ENCODE measurements at regions not wholly inside any gene's neighbourhood (a gene's known extent, or its start where the extent isn't known, plus 50 kb on each side); places are given as distances from the start of the nearest gene placed in this dataset.

DNA sequence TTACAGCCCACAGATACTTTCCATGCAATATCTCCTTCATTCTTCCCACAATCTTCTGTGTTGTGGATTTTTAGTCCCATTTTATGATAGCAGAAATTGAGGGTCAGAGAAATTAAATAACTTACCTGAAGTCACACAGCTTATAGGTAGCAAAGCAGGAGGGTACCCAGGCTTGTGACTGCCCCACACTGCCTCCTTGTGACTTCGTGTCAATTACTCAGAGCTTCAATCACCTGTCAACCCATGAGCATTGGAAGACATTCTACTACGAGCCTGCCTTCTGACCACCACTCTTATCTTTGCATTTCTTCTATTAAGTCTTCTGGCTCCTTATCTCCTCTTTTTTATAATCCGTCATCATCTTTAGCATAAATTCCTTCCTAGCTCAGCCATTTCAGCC lies 71.6 kb upstream of the NRSN1 start:
- TF ChIP-seq, protein P1, sequence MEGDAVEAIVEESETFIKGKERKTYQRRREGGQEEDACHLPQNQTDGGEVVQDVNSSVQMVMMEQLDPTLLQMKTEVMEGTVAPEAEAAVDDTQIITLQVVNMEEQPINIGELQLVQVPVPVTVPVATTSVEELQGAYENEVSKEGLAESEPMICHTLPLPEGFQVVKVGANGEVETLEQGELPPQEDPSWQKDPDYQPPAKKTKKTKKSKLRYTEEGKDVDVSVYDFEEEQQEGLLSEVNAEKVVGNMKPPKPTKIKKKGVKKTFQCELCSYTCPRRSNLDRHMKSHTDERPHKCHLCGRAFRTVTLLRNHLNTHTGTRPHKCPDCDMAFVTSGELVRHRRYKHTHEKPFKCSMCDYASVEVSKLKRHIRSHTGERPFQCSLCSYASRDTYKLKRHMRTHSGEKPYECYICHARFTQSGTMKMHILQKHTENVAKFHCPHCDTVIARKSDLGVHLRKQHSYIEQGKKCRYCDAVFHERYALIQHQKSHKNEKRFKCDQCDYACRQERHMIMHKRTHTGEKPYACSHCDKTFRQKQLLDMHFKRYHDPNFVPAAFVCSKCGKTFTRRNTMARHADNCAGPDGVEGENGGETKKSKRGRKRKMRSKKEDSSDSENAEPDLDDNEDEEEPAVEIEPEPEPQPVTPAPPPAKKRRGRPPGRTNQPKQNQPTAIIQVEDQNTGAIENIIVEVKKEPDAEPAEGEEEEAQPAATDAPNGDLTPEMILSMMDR (IDR thresholded peaks at IDR 0.05; ENCODE audit: insufficient read depth, low read depth, low read length) = no peak
- no peak for DNase-seq (ENCODE audit: low read depth)
- H3K4me3 ChIP-seq (ENCODE audit: low read depth, low read length) = no peak overlapping the region

DNA sequence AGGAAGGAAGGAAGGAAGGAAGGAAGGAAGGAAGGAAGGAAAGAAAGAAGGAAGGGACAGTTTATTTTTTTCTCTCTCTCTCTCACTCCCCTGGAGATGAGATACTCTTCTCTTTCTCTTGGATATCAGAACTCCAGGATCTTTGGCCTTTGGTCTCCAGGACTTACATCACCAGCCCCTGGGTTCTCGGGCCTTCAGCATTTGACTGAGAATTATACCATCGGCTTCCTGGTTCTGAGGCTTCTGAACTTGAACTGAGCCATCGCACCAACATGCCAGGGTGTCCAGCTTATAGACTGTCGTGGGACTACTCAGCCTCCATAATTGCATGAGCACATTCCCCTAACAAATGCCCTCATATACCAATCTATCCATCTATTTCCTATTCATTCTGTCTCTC lies 69.4 kb upstream of the NRSN1 start:
- DNase-seq (ENCODE audit: low read depth) = no peak

DNA sequence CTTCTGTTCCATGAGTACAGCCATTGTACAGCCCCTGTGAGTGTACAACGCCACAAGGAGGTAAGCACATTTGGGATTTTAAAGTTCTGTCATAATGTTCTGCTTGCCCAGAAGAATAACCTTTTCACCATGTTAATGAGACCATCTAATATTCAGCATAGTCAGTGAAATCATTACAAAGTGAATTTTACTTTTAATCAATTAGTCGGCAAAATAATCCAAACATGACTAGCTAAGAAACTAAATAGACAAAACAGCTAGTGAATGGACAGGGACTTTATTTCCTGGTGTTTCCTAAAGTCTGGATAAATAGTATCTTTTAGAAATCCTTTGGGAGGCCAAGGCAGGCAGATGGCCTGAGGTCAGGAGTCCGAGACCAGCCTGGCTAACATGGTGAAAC lies 69.0 kb upstream of the NRSN1 start:
- TF ChIP-seq, protein P1 (IDR thresholded peaks at IDR 0.05; ENCODE audit: insufficient read depth, low read depth, low read length) = no peak
- no peak for DNase-seq (ENCODE audit: low read depth)
- H3K4me3 ChIP-seq (ENCODE audit: low read depth, low read length) = no peak overlapping the region

More for the DNA sequence above, 69.4 kb upstream of the NRSN1 start:
- H3K4me3 ChIP-seq (ENCODE audit: low read depth, low read length) = no peak overlapping the region
- TF ChIP-seq, protein P1 (IDR thresholded peaks at IDR 0.05; ENCODE audit: insufficient read depth, low read depth, low read length) = no peak

DNA sequence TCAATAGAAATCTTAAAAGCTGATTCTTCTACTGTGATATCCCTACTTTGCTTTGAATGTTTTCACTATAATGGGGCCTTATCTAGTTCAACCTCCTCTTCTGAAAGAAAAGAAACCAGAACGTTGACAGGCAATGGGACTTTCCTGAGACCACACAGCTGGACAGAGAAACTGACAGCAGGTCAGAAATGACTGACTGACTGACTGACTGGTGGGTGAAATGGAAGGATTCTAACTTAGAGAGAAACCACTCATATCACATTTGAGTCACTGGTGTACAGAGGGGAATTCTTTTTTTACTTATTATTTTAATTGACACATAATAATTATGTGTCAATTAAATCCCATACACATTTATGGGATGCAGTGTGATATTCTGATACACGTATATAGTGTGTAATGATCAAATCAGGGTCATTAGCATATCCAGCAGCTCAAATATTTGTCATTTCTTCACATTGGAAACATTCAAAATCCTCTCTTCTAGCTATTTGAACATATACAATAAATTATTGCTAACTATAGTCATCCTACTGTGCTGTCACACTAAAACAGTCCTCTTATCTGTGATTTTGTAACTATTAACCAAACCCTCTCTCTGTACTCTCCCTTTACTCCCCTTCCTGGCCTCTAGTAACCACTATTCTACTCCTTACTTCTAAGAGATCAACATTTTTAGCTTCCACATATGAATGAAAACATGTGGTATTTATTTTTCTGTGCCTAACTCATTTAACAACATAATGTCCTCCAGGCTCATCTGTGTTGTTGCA lies 64.8 kb upstream of the NRSN1 start:
- no peak overlapping the region for H3K4me3 ChIP-seq (ENCODE audit: low read depth, low read length)
- DNase-seq (ENCODE audit: low read depth) = no peak
- TF ChIP-seq, protein P1 (IDR thresholded peaks at IDR 0.05; ENCODE audit: insufficient read depth, low read depth, low read length) = no peak

DNA sequence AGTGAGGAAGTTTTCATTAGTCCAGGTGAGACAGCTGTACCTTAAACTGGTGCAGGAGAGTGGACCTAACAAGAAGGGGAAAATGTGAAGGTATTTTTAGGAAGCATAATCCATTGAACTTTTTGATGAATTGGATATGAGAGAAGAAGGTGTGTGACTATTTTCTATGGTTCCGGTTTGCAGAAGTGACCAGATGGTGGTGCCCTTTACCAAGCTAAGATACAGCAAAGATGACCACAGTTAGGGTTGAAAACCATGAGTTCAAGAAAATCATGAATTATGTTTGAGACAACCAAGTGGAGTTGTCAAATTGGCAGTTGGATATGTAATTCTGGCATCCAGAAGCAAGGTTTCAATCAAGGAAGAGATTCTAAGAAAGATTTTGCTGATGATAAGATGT lies 61.9 kb upstream of the NRSN1 start:
- peak; percentile 18 for DNase-seq (ENCODE audit: low read depth)
- TF ChIP-seq, protein P1 (IDR thresholded peaks at IDR 0.05; ENCODE audit: insufficient read depth, low read depth, low read length) = peak; percentile 35
- H3K4me3 ChIP-seq (ENCODE audit: low read depth, low read length) = no peak overlapping the region

DNA sequence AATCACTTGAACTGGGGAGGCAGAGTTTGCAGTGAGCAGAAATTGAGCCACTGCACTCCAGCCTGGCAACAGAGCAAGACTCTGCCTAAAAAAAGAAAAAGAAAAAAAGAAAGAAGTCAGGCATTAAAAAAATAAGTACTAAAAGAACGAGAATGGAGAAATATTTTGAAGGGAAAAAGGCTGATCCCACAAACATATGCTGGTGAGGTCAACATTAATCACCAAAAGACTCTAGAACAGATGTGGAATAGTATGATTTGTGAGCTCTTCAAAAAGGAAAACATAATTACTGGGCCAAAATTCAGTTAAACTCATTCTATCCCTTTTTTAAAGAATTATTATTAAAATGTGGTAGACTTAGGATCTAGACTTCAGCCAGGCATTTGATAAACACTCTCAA lies 61.2 kb upstream of the NRSN1 start:
- TF ChIP-seq, protein P1 (IDR thresholded peaks at IDR 0.05; ENCODE audit: insufficient read depth, low read depth, low read length) = no peak
- H3K4me3 ChIP-seq (ENCODE audit: low read depth, low read length) = no peak overlapping the region
- DNase-seq (ENCODE audit: low read depth) = peak; percentile 1

DNA sequence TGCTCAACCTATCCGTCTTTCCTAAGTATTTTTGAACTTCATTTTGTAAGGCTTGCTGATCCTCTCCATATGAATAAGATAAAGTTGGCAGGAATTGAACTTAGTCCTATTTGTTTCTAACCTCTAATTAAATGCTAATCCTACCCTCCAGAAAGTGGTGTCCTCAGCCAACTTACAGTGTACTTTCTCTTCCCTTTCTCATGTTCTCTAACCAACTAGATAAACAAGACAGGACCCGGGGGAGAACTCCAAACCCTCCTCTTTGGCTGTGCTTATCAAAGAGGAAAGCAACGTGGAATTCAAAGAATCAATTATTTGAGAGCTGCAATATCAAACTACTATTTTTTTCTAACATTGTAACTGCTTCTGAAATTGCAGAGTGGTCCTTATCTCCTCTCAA lies 56.5 kb upstream of the NRSN1 start:
- no peak overlapping the region for H3K4me3 ChIP-seq (ENCODE audit: low read depth, low read length)
- TF ChIP-seq, protein P1 (IDR thresholded peaks at IDR 0.05; ENCODE audit: insufficient read depth, low read depth, low read length) = no peak
- no peak for DNase-seq (ENCODE audit: low read depth)

Data from fibroblast of villous mesenchyme (primary cell).